ENCODE measurements at regions not wholly inside any gene's neighbourhood (a gene's known extent, or its start where the extent isn't known, plus 50 kb on each side); places are given as distances from the start of the nearest gene placed in this dataset.

GRCh38 chr5:155268770-155269425 is 255.3 kb downstream of the KIF4B start:
- Histone ChIP-seq H3K36me3 (ENCODE audit: low read depth) (no peaks in the 10 kb centered on the region), H3K27me3 (ENCODE audit: insufficient read depth, low read depth) (peaks cover 12% of the 10 kb centered on the region; the same call in 1 of the 2 replicates), H3K4me3 (no peak overlapping the region), H3K27ac (no peak overlapping the region), H3F3A (ENCODE audit: insufficient read depth, low read depth) (no peaks in the 10 kb centered on the region), H2AFZ (no peak overlapping the region), H3K9me3 (ENCODE audit: insufficient read depth, low read depth) (no peaks in the 10 kb centered on the region), H3K9me2 (ENCODE audit: insufficient read depth) (no peaks in the 10 kb centered on the region), H4K20me1 (ENCODE audit: insufficient read depth) (no peaks in the 10 kb centered on the region), H3K79me2 (ENCODE audit: low read depth) (no peaks in the 10 kb centered on the region), H3K4me2 (no peak overlapping the region), H3K4me1 (replicated peaks; ENCODE audit: insufficient read depth) (no peaks in the 10 kb centered on the region)
- TF ChIP-seq EZH2 (IDR thresholded peaks at IDR 0.05; ENCODE audit: low read depth) (no peak), CTCF (conservative IDR thresholded peaks at IDR 0.05) (no peak)
- ChIA-PET CTCF (no interaction called here), POLR2A (ENCODE audit: unreplicated experiment) (no interaction called here)
- BruUV-seq (replicated peaks): no TSS peak
- intact Hi-C loops (cut with micrococcal nuclease; ENCODE audit: unreplicated experiment): no loop called here
- DNase-seq: no peak

GRCh38 chr5:155270725-155271124 is 257.2 kb downstream of the KIF4B start:
- POLR2A ChIA-PET (ENCODE audit: unreplicated experiment): no interaction called here
- H3K9me3 ChIP-seq (ENCODE audit: insufficient read depth, low read depth): no peaks in the 10 kb centered on the region

DNA sequence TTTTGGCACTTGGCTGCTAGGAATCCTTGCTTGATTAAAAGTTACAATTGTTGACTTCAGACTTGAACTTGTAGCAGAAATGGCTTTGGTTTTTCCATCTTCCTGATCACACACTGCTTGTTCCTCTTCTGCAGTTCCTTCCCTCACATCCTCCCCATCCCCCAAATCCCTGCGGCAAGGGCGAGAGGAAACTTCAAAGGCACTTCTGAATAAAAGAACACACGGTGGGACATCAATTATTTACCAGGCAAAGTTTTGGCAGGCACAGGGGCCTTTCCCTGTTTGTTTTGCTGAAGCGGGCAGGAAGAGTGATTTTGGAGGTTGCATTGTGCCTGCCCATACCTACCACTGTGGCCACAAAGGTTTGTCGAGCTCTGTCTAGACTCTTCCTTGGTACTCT is 260.9 kb downstream of the KIF4B start:
- Histone ChIP-seq H4K20me1 (ENCODE audit: insufficient read depth) (no peaks in the 10 kb centered on the region), H3K4me3 (no peak overlapping the region), H3F3A (ENCODE audit: insufficient read depth, low read depth) (no peaks in the 10 kb centered on the region), H3K79me2 (ENCODE audit: low read depth) (no peaks in the 10 kb centered on the region), H3K4me2 (no peak overlapping the region), H3K9me2 (ENCODE audit: insufficient read depth) (no peaks in the 10 kb centered on the region), H3K4me1 (replicated peaks; ENCODE audit: insufficient read depth) (no peaks in the 10 kb centered on the region), H3K27me3 (ENCODE audit: insufficient read depth, low read depth) (peaks cover 7% of the 10 kb centered on the region), H3K36me3 (ENCODE audit: low read depth) (no peaks in the 10 kb centered on the region), H3K27ac (no peak overlapping the region), H2AFZ (no peak overlapping the region), H3K9me3 (ENCODE audit: insufficient read depth, low read depth) (no peaks in the 10 kb centered on the region)
- ChIA-PET POLR2A (ENCODE audit: unreplicated experiment) (no interaction called here), CTCF (no interaction called here)
- no TSS peak for BruUV-seq (replicated peaks)
- intact Hi-C loops (cut with micrococcal nuclease; ENCODE audit: unreplicated experiment): no loop called here
- DNase-seq: no peak
- TF ChIP-seq CTCF (conservative IDR thresholded peaks at IDR 0.05) (no peak), EZH2 (IDR thresholded peaks at IDR 0.05; ENCODE audit: low read depth) (no peak)

More at GRCh38 chr5:155270725-155271124, 257.2 kb downstream of the KIF4B start:
- TF ChIP-seq EZH2 (IDR thresholded peaks at IDR 0.05; ENCODE audit: low read depth): no peak
- TF ChIP-seq CTCF (conservative IDR thresholded peaks at IDR 0.05): no peak
- no peak overlapping the region for H3K27ac ChIP-seq
- BruUV-seq (replicated peaks): no TSS peak
- CTCF ChIA-PET: no interaction called here
- intact Hi-C loops (cut with micrococcal nuclease; ENCODE audit: unreplicated experiment): no loop called here
- no peak overlapping the region for H2AFZ ChIP-seq
- DNase-seq: no peak
- H3K4me3 ChIP-seq: no peak overlapping the region
- no peaks in the 10 kb centered on the region for H3F3A ChIP-seq (ENCODE audit: insufficient read depth, low read depth)
- no peaks in the 10 kb centered on the region for H3K79me2 ChIP-seq (ENCODE audit: low read depth)
- no peaks in the 10 kb centered on the region for H3K4me1 ChIP-seq (replicated peaks; ENCODE audit: insufficient read depth)
- no peaks in the 10 kb centered on the region for H3K9me2 ChIP-seq (ENCODE audit: insufficient read depth)
- no peaks in the 10 kb centered on the region for H3K36me3 ChIP-seq (ENCODE audit: low read depth)
- no peak overlapping the region for H3K4me2 ChIP-seq
- H4K20me1 ChIP-seq (ENCODE audit: insufficient read depth): no peaks in the 10 kb centered on the region
- H3K27me3 ChIP-seq (ENCODE audit: insufficient read depth, low read depth): peaks cover 15% of the 10 kb centered on the region

Measured in PC-9 (cell line).